LNCaP clone FGC (cell line): ENCODE measurements at regions not wholly inside any gene's neighbourhood (a gene's known extent, or its start where the extent isn't known, plus 50 kb on each side); places are given as distances from the start of the nearest gene placed in this dataset.

Experiments
- DNase-seq: peaks from one replicate; pipeline ENCODE4 v3.0.0-alpha.2; 2011; ENCODE audit warnings: low read depth
- H3K4me3 ChIP-seq: 2 replicates; pipeline ENCODE4 v1.5.1; 2011; ENCODE audit warnings: mild to moderate bottlenecking, low read depth, low read length, control low read depth
- TF ChIP-seq, protein P1 (sequence below): IDR thresholded peaks from 2 replicates; pipeline ENCODE4 v1.5.1; 2012; ENCODE audit warnings: mild to moderate bottlenecking; ENCODE audit not compliant: control insufficient read depth, insufficient read depth; ENCODE audit errors: extremely low read depth

DNA sequence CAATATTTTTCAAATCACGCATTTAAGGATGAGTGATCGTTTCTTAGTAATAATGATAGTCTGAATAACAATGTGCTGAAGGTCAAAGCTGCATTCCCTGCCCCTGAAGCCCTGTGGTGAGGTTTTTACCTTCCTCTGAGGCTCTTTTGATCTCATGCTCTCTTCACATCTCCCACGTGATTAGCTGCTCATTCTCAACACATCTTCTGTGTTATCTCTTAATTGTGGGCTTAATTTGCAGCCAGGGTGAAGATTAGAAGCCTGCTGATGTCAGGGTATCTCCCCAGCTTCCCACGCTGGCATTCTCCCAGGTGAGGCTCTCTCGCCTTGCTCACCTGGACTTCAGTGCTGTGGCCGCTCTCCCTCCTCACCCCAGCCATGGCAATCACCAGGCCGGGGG, 109.7 kb upstream of the FOXQ1 start:
- H3K4me3 ChIP-seq, result no peak overlapping the region
- no peak for DNase-seq
- TF ChIP-seq, protein P1, sequence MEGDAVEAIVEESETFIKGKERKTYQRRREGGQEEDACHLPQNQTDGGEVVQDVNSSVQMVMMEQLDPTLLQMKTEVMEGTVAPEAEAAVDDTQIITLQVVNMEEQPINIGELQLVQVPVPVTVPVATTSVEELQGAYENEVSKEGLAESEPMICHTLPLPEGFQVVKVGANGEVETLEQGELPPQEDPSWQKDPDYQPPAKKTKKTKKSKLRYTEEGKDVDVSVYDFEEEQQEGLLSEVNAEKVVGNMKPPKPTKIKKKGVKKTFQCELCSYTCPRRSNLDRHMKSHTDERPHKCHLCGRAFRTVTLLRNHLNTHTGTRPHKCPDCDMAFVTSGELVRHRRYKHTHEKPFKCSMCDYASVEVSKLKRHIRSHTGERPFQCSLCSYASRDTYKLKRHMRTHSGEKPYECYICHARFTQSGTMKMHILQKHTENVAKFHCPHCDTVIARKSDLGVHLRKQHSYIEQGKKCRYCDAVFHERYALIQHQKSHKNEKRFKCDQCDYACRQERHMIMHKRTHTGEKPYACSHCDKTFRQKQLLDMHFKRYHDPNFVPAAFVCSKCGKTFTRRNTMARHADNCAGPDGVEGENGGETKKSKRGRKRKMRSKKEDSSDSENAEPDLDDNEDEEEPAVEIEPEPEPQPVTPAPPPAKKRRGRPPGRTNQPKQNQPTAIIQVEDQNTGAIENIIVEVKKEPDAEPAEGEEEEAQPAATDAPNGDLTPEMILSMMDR, result no peak

DNA sequence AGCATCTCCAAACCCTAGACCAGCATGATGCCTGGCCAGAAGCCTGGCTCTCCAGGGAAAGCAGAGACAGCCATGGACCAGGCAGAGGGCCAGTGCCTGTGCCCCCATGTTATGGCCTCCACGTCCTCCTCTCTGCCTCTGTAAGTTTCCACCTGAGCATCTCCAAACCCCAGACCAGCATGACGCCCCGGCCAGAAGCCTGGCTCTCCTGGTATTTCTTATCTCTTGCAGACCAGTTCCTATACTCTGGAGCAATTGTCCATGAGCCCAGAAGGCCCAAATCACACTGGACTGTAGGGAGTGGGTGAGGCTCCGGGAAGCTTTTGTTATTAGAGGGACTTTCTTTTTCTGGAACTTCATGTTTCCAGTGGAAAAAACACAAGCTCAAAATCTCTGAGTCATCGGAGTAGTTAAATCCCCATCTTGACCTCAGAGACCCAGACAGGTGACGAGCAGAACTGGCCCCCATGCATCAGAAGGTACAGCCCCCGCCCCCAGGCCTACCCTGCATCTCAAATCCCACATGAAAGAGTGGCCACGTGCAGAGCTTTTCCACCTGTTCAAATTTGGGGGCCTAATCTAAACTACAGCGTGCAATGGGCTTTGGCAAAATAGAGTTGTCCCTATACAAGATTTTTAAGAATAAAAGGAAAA, 110.2 kb upstream of the FOXQ1 start:
- H3K4me3 ChIP-seq, result no peak overlapping the region
- no peak for DNase-seq
- TF ChIP-seq, protein P1, result no peak

DNA sequence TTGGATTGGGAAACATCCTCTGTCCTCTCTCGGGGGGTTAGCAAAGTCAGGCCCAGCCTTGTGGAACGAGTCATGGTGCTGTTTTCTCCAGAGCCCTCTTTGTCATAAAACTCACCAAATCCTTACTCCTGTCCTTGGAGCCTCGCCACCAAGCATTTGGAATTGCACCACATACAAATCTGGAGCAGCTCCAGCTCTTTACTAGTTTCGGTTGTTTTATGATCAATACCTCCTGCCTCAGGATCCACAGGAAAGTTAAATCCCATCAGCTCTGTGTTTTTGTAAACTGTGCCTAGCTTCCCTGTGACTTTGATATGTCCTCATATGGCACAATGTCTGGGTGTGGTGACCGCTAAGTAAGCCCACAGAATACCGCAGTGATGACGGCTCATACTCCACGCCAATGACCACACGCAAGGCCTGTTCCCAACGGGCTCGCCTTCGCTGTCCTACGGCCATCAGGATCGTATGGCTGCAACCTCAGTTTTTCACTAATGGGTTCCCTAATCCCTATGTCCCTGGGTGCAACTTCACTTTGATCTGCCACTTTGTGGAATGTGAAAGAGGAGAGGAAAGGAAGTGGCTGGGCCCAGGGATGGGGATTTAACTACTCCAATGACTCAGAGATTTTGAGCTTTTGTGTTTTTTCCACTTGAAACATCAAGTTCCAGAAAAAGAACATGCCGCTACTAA, 111.3 kb upstream of the FOXQ1 start:
- TF ChIP-seq, protein P1, result no peak
- H3K4me3 ChIP-seq, result no peak overlapping the region
- DNase-seq, result no peak

DNA sequence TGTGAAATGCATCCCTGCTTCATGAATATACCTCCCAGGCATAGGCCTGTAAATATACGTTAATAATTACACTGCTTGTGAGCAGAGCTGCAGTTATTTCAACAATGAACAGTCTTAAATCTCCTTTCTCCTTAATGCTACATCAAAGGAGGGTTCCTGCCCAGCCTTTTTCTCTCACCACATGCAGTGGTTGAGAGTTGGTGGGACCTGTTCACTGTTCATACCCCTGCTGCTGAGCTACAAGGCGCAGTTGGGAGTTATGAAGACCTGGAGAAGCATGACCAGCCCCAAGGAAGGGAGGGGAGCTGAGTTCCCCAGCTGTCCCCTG, 111.9 kb upstream of the FOXQ1 start:
- no peak overlapping the region for H3K4me3 ChIP-seq
- TF ChIP-seq, protein P1, result no peak
- no peak for DNase-seq

DNA sequence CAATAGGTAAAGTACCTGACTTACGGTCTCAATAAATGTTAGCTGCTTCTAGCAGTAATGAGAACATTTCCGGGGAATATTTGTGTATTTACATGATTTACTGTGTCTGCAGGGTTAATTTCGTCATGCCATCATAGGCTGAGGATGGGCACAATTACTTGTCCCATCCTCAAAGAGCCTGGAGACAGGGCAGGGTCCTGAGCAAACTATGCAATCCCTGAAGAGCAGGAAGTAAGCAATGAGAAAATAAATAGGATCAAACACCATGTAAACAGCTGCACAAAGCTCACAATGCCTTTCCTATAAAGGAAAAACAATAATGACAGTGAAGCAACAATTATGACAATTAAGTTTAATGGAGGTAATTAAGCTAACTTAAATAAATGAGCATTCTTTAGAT, 114.6 kb upstream of the FOXQ1 start:
- H3K4me3 ChIP-seq, result no peak overlapping the region
- no peak for DNase-seq
- TF ChIP-seq, protein P1, result no peak

DNA sequence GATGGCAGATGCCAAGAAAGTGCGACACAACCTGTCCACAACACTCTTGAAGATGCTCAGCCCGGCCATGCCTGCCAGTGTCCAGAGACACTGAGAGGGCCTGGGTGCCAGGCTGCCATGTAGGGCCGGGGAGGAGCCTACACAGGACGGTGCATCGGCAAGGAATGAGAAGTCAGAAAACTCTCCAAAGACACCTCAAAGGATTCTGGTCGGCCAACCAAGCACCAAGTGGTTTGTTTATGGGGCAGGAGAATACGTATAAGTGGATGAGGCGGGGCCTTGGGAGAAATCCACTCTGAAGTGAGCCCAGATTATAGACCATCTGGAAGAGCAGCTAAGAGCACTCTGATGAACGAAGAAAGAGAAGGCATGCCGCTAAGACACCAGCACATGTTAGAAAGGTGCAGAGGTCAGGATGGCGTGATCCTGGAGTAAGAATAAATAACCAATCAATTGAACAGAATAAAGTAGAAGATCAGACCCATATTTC, 120.7 kb upstream of the FOXQ1 start:
- TF ChIP-seq, protein P1, result no peak
- H3K4me3 ChIP-seq, result no peak overlapping the region
- DNase-seq, result no peak
